ENCODE measurements at regions not wholly inside any gene's neighbourhood (a gene's known extent, or its start where the extent isn't known, plus 50 kb on each side); places are given as distances from the start of the nearest gene placed in this dataset.

DNA sequence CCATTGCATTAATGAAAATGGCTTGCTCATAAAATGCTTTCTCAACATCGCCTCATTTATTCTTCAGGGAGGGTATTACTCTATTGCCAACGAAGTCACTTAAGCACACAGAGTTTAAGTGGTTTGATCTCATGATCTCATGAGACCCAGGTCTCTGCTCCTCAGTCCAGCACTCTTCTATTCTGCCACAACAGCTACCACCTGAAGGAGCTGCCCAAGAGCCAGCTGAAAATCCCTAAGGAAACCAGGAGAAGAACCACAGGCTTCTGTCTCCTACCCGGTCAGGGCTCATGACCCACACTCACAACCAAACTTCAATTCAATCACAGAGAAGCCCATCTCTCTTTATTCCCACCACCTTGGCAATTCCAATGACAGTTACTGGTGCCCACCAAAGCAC, 85.5 kb upstream of the GPM6B start:
- H3K4me1 Mint-ChIP-seq = peaks cover 9% of the 10 kb centered on the region
- DNase-seq (no peak), ATAC-seq (no peak)
- CTCF ChIA-PET = interaction anchor here (0.7 kb wide), 2 partner anchors 123 to 168 kb away, joined by 3 read pairs; no protein-coding TSS in a partner anchor
- POLR2A ChIA-PET = no interaction called here
- no peak overlapping the region for H3K4me3 Mint-ChIP-seq
- H3K9me3 Mint-ChIP-seq (ENCODE audit: low read depth) = no peaks in the 10 kb centered on the region
- intact Hi-C loops (cut with DNase I, micrococcal nuclease) = loop anchor here in 1 of 2 experiments (10.0 kb wide), 1 partner anchor 248 kb away; the partner anchor contains the start of gene TCEANC
- H3K27me3 Mint-ChIP-seq = no peaks in the 10 kb centered on the region
- H3K27ac Mint-ChIP-seq = no peak overlapping the region
- no peaks in the 10 kb centered on the region for H3K36me3 Mint-ChIP-seq (ENCODE audit: low read depth)

DNA sequence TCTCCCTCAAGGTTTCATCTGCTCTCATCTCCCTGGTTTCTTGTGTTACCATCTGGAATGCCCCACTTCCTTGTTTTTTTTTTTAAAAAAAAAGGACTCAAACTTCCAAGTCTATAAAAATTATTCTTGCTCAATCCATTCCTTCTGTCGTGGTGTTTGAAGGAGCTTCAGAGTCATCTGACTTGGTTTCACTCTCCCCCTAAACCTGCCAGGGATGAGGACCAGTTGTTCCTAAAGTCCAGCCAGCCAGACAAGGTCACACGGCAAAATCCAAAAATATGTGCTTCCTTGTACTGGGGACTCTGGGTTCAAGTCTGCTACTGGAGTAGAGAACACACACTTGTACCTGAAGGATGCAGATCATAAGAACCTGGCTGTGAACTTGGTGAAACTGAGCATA, 84.5 kb upstream of the GPM6B start:
- Mint-ChIP-seq H3K36me3 (ENCODE audit: low read depth) (no peaks in the 10 kb centered on the region), H3K4me3 (no peak overlapping the region), H3K27ac (no peak overlapping the region), H3K9me3 (ENCODE audit: low read depth) (no peaks in the 10 kb centered on the region), H3K27me3 (no peaks in the 10 kb centered on the region), H3K4me1 (peaks cover 9% of the 10 kb centered on the region)
- intact Hi-C loops (cut with DNase I, micrococcal nuclease) = loop anchor here in 1 of 2 experiments (10.0 kb wide), 1 partner anchor 247 kb away; the partner anchor contains the start of gene TCEANC
- DNase-seq (no peak), ATAC-seq (no peak)
- POLR2A ChIA-PET = no interaction called here
- CTCF ChIA-PET = interaction anchor here (0.6 kb wide), 1 partner anchor 713 kb away, joined by 3 read pairs; no protein-coding TSS in a partner anchor

DNA sequence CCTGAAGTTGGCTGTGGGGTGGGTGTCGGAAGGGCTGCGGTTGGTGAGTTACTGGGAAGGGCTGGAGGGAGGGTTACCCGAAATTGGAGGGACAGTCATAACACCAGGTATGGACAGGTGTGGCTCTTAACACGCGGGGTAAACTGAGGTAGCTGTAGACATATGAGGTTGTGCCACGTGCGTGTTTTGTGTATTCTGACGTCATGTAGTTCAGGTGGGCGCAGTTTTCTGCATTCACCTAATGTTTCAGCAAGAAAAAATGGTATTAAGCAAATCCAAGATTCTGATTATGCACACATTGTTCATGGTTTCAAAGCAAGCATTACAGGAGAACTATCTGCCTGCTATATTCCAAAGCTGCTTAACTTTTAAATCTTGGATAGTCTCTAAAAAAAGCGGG, 83.5 kb upstream of the GPM6B start:
- H3K4me3 Mint-ChIP-seq = no peak overlapping the region
- CTCF ChIA-PET = no interaction called here

DNA sequence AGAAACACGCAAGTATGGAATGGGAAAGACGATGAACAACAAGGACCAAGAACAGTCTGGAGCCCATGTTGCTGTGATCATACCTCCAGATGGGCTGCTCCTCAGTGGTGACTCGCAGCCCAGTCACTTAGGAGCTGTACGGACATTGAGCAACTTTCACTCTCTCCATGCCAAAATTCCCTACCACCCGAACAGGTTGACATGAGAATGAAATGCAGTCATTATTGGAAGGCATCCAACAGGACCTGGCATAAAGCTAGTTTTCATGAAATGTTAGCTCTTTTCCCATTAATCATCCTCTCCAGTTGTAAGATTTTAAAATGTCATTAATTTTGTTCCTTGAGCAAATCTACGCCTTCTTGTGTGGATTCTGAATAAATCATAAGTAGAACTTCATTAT, 82.7 kb upstream of the GPM6B start:
- ChIA-PET CTCF (no interaction called here), POLR2A (no interaction called here)
- Mint-ChIP-seq H3K27ac (no peak overlapping the region), H3K4me1 (peaks cover 9% of the 10 kb centered on the region), H3K27me3 (no peaks in the 10 kb centered on the region), H3K4me3 (no peak overlapping the region), H3K9me3 (ENCODE audit: low read depth) (no peaks in the 10 kb centered on the region), H3K36me3 (ENCODE audit: low read depth) (no peaks in the 10 kb centered on the region)
- DNase-seq (no peak), ATAC-seq (no peak)
- intact Hi-C loops (cut with DNase I, micrococcal nuclease) = loop anchor here in 1 of 2 experiments (10.0 kb wide), 1 partner anchor 245 kb away; the partner anchor contains the start of gene TCEANC

More for the DNA sequence above, 83.5 kb upstream of the GPM6B start:
- no peaks in the 10 kb centered on the region for H3K27me3 Mint-ChIP-seq
- H3K9me3 Mint-ChIP-seq (ENCODE audit: low read depth) = no peaks in the 10 kb centered on the region
- peaks cover 9% of the 10 kb centered on the region for H3K4me1 Mint-ChIP-seq
- POLR2A ChIA-PET = interaction anchor here (0.6 kb wide), 1 partner anchor 433 kb away, joined by 8 read pairs; no protein-coding TSS in a partner anchor
- ATAC-seq = no peak
- H3K36me3 Mint-ChIP-seq (ENCODE audit: low read depth) = no peaks in the 10 kb centered on the region
- intact Hi-C loops (cut with DNase I, micrococcal nuclease) = loop anchor here in 1 of 2 experiments (10.0 kb wide), 1 partner anchor 246 kb away; the partner anchor contains the start of gene TCEANC
- no peak for DNase-seq
- H3K27ac Mint-ChIP-seq = no peak overlapping the region

DNA sequence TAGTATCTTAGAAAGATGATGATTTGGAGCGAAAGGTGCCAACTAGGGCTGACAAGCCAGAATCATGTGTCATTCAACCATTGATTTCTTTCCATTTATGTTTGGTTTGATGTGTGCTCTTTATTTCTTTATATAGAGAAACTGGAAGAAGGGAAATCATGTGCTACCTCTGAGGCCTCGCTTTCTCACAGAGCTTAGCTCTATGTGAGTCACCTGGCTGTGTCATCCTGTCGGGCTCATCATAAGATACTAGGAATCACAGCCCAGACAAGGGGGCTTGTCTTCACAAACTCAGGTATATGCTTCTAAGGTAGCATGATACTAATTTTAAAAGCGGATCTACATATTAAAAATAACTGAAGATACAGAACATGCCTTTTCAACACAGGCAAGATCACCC, 81.7 kb upstream of the GPM6B start:
- ChIA-PET CTCF (no interaction called here), POLR2A (no interaction called here)

DNA sequence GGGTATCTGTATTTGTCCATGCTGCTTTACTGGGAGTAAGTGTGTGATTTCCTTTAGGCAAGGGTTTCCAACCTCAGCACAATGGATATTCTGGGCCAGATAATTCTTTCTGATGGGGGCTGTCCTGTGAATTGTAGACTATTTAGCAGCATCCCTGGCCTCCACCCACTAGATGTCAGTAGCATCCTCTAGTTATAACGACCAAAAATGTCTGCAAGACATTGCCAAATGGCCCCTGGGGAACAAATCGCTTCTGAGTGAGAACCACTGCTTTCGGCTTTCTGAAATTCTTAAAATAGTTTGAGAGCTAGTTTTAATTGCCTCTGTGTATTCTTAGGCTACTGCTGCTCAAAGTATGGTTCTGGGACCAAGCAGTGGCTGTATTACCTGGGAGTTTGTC, 81.2 kb upstream of the GPM6B start:
- Mint-ChIP-seq H3K4me3 (no peak overlapping the region), H3K4me1 (peaks cover 9% of the 10 kb centered on the region), H3K36me3 (ENCODE audit: low read depth) (no peaks in the 10 kb centered on the region), H3K27ac (no peak overlapping the region), H3K9me3 (ENCODE audit: low read depth) (no peaks in the 10 kb centered on the region), H3K27me3 (no peaks in the 10 kb centered on the region)
- ChIA-PET POLR2A (no interaction called here), CTCF (no interaction called here)
- intact Hi-C loops (cut with DNase I, micrococcal nuclease) = loop anchor here (1.0 kb wide), 2 partner anchors 133 to 134 kb away; no protein-coding TSS in a partner anchor
- ATAC-seq (peak; percentile 52), DNase-seq (peak; percentile 25)

More for the DNA sequence above, 81.7 kb upstream of the GPM6B start:
- intact Hi-C loops (cut with DNase I, micrococcal nuclease) = loop anchor here (1.0 kb wide), 2 partner anchors 133 to 134 kb away; no protein-coding TSS in a partner anchor
- Mint-ChIP-seq H3K4me3 (no peak overlapping the region), H3K27ac (no peak overlapping the region), H3K4me1 (peaks cover 9% of the 10 kb centered on the region), H3K27me3 (no peaks in the 10 kb centered on the region), H3K9me3 (ENCODE audit: low read depth) (no peaks in the 10 kb centered on the region), H3K36me3 (ENCODE audit: low read depth) (no peaks in the 10 kb centered on the region)
- DNase-seq (peak; percentile 38), ATAC-seq (peak; percentile 96)

DNA sequence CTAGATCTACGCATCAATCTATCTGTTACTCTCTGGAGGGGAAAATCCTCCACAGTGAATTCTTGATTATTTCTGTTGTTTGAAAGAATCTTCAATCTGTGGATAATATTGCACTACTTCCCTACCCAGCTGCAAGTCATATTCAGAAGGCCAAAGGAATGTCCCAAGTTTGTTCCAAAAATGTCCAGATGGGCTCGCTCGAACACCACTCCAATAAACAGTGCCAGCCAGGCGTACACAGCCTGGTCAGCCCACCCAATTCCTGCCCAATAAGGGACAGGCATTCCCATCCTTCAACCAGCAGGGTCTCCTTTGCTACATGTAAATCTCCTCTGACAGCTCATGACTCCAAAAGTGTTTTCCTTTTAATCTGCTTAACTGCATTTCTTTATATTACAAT, 80.7 kb upstream of the GPM6B start:
- DNase-seq (no peak), ATAC-seq (no peak)
- no peaks in the 10 kb centered on the region for H3K36me3 Mint-ChIP-seq (ENCODE audit: low read depth)
- no peak overlapping the region for H3K27ac Mint-ChIP-seq
- ChIA-PET CTCF (interaction anchor here (0.6 to 0.7 kb wide), 3 partner anchors 123 to 161 kb away, joined by 3 read pairs; no protein-coding TSS in a partner anchor), POLR2A (no interaction called here)
- no peaks in the 10 kb centered on the region for H3K9me3 Mint-ChIP-seq (ENCODE audit: low read depth)
- peaks cover 9% of the 10 kb centered on the region for H3K4me1 Mint-ChIP-seq
- intact Hi-C loops (cut with DNase I, micrococcal nuclease) = no loop called here
- no peaks in the 10 kb centered on the region for H3K27me3 Mint-ChIP-seq
- no peak overlapping the region for H3K4me3 Mint-ChIP-seq

DNA sequence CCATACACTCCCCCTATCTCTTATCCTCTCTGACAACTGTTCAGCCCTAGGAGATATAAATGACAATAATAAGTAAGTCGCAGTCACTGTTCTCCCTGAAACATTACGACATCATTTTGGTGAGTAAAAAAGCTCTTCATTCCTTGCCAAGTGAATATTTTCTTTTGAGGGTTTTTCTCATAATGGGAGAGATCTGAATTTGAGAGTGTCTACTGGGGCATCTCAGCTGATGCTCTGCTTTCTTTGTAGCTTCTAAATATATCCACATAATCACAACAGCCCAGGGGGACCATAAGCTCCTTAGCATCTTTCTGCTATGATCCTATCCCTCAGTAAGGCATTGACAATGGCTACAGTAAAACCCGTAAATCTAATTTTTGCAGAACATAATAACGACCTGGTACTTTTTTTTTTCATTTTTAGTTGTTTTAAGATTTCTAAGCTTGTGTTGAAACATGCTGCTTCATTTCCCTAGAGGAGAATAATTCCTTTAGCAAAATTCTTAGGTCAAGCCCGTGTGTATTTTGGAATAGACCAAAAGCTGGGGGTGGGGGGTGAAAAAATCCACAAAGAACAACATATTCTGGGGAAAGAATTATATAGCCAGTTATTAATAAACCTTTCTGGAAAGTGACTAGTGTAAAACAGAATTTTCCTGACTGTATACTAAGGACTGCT, 78.1 kb upstream of the GPM6B start:
- no peak for DNase-seq
- Mint-ChIP-seq H3K4me3 (no peak overlapping the region), H3K36me3 (ENCODE audit: low read depth) (no peaks in the 10 kb centered on the region), H3K4me1 (peaks cover 9% of the 10 kb centered on the region), H3K27me3 (peaks cover 3% of the 10 kb centered on the region), H3K27ac (no peak overlapping the region), H3K9me3 (ENCODE audit: low read depth) (no peaks in the 10 kb centered on the region)
- intact Hi-C loops (cut with DNase I, micrococcal nuclease) = no loop called here
- ATAC-seq = no peak
- ChIA-PET CTCF (interaction anchor here (0.7 kb wide), 1 partner anchor 114 kb away, joined by 3 read pairs; no protein-coding TSS in a partner anchor), POLR2A (no interaction called here)

DNA sequence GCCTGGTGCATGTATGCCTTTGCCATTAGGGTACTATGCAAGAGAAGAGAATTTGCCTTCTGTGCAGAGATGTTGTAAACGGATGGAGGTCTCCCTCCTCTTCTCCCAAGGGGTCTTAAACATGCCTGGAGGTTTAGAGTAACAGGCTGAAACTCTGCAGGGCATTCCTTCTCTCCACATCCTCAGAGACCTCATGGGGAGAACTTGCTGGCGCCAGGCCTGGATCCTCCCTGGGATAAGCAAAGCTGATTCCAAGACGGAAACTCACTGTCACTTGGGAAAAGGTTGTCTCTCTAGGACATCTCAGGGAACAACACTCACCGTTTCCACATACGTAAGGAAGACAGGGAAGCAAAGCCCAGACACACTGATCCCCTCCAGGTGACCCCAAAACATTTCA, 76.9 kb upstream of the GPM6B start:
- CTCF ChIA-PET = no interaction called here
- DNase-seq (no peak), ATAC-seq (no peak)
- intact Hi-C loops (cut with DNase I, micrococcal nuclease) = no loop called here
- Mint-ChIP-seq H3K9me3 (ENCODE audit: low read depth) (no peaks in the 10 kb centered on the region), H3K4me3 (no peak overlapping the region), H3K27ac (no peak overlapping the region), H3K27me3 (peaks cover 3% of the 10 kb centered on the region), H3K36me3 (ENCODE audit: low read depth) (no peaks in the 10 kb centered on the region), H3K4me1 (peaks cover 8% of the 10 kb centered on the region)
- POLR2A ChIA-PET = no interaction called here

DNA sequence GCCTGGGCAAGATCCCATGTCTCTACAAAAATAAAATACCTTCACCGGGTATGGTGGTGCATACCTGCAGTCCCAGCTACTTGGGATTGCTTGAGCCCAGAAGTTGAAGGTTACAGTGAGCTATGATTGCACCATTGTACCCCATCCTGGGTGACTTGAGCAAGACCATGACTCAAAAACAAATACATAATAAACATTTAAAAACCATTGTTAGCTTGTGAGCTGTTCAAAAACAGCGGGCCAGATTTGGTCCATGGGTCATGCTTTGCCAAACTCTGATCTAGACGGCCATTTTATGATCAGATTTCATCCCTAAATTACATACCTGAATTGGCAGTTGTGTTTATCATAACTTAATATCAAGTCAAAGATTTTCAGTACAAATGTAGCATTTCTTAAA, 76.0 kb upstream of the GPM6B start:
- POLR2A ChIA-PET = no interaction called here
- Mint-ChIP-seq H3K27ac (no peak overlapping the region), H3K27me3 (peaks cover 3% of the 10 kb centered on the region), H3K4me1 (peaks cover under 1% of the 10 kb centered on the region), H3K9me3 (ENCODE audit: low read depth) (no peaks in the 10 kb centered on the region), H3K4me3 (no peak overlapping the region), H3K36me3 (ENCODE audit: low read depth) (no peaks in the 10 kb centered on the region)
- DNase-seq = no peak
- no peak for ATAC-seq
- CTCF ChIA-PET = no interaction called here
- intact Hi-C loops (cut with DNase I, micrococcal nuclease) = no loop called here

DNA sequence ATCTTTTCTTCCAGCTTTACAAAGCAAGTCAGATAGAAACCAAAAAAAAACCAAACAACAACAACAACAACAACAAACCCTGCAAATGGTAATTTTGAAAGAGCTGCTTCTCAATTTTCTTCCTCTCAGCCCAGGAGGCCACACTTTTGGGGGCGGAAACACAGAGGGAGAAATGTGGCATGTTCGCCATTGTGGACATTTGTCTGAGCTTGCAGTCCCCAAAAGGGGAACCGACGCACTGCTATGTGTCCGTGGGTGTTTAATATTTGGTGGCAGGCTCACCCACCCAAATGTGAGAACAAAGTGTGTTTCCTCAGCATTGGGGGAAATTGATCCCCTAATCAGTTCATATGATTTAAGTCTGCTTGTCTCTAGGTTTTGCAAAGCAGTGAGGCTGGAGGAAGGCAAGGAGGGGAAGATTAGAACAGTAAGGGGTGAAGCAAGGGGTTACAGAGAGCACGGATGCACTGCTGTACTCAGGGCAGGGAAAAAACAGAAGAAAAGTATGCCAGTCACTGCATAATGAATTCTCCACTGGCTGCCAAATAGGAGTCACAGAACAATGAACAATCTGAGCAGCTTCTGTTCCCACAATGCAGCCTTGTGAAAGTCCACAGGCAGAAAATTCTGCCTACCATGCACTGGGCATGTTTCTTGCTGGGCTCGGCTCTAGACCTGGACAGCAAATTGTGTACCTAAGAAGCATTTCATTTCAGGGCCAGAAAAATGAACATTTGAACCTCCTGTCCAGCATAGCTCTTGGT, 74.7 kb upstream of the GPM6B start:
- Mint-ChIP-seq H3K9me3 (ENCODE audit: low read depth) (no peaks in the 10 kb centered on the region), H3K4me1 (no peaks in the 10 kb centered on the region), H3K4me3 (no peak overlapping the region), H3K36me3 (ENCODE audit: low read depth) (no peaks in the 10 kb centered on the region), H3K27ac (no peak overlapping the region), H3K27me3 (peaks cover 3% of the 10 kb centered on the region)
- DNase-seq (no peak), ATAC-seq (no peak)
- POLR2A ChIA-PET = no interaction called here
- intact Hi-C loops (cut with DNase I, micrococcal nuclease) = no loop called here
- CTCF ChIA-PET = no interaction called here

DNA sequence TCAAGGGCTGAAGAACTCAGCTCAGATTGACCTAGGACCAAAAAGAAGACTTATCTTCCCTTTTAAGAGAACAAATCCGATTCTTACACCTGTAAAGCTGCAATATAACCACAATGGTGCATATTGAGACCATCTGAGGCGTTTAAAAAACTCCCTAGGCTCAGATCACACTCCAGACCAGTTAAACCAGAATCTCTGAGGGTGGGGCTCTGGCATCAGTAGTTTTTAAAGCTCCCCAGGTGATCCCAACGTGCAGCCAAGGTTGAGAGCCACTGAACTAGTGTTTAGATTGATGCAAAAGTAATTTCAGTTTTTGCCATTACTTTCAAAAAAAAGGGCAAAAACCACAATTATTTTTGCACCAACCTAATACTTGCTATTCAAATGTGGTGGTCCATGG, 73.9 kb upstream of the GPM6B start:
- intact Hi-C loops (cut with DNase I, micrococcal nuclease) = no loop called here
- Mint-ChIP-seq H3K27me3 (peaks cover 3% of the 10 kb centered on the region), H3K9me3 (ENCODE audit: low read depth) (no peaks in the 10 kb centered on the region), H3K27ac (no peak overlapping the region), H3K36me3 (ENCODE audit: low read depth) (no peaks in the 10 kb centered on the region), H3K4me3 (no peak overlapping the region), H3K4me1 (no peaks in the 10 kb centered on the region)
- ChIA-PET POLR2A (no interaction called here), CTCF (no interaction called here)
- DNase-seq (no peak), ATAC-seq (no peak)

Data from activated CD4-positive, alpha-beta T cell treated with anti-CD3 and anti-CD28 coated beads for 36 hours (primary cell).